ENCODE measurements at regions not wholly inside any gene's neighbourhood (a gene's known extent, or its start where the extent isn't known, plus 50 kb on each side); places are given as distances from the start of the nearest gene placed in this dataset.
A peak's percentile ranks its signal among the peaks of the same experiment; 100 is the strongest.

- DNase-seq (ENCODE audit: low read depth): no peak
- H3K4me3 ChIP-seq (ENCODE audit: low read length): no peak overlapping the region
- no peak for TF ChIP-seq CTCF (conservative IDR thresholded peaks at IDR 0.05; ENCODE audit: low read depth, low read length)
These were observed 65.9 kb upstream of the C7orf33 start for GRCh38 chr7:148524479-148525224.

- H3K4me3 ChIP-seq (ENCODE audit: low read length): no peak overlapping the region
- DNase-seq (ENCODE audit: low read depth): peak; percentile 29
- TF ChIP-seq CTCF (conservative IDR thresholded peaks at IDR 0.05; ENCODE audit: low read depth, low read length): peak; percentile 64
These were observed 62.8 kb upstream of the C7orf33 start for GRCh38 chr7:148527717-148528168.

- no peak overlapping the region for H3K4me3 ChIP-seq (ENCODE audit: low read length)
- no peak for DNase-seq (ENCODE audit: low read depth)
- TF ChIP-seq CTCF (conservative IDR thresholded peaks at IDR 0.05; ENCODE audit: low read depth, low read length): no peak
These were observed 55.3 kb upstream of the C7orf33 start for GRCh38 chr7:148535217-148535616.

GRCh38 chr7:148537435-148537834, 53.1 kb upstream of the C7orf33 start:
- no peak for DNase-seq (ENCODE audit: low read depth)
- TF ChIP-seq CTCF (conservative IDR thresholded peaks at IDR 0.05; ENCODE audit: low read depth, low read length): no peak
- H3K4me3 ChIP-seq (ENCODE audit: low read length): no peak overlapping the region

GRCh38 chr7:148540041-148540738, 50.4 kb upstream of the C7orf33 start:
- H3K4me3 ChIP-seq (ENCODE audit: low read length): no peak overlapping the region
- no peak for TF ChIP-seq CTCF (conservative IDR thresholded peaks at IDR 0.05; ENCODE audit: low read depth, low read length)
- DNase-seq (ENCODE audit: low read depth): peak; percentile 55
